ENCODE measurements at regions not wholly inside any gene's neighbourhood (a gene's known extent, or its start where the extent isn't known, plus 50 kb on each side); places are given as distances from the start of the nearest gene placed in this dataset.
"Not testable (repeated sequence)": the region's sequence is repeated elsewhere in the genome, so short reads cannot be mapped to it uniquely, and the experiment has no call there.

GRCh38 chrX:14303891-14304290 is 225.4 kb upstream of the GLRA2 start:
- Histone ChIP-seq H3K4me3 (no peak overlapping the region), H3K36me3 (ENCODE audit: insufficient read depth in 1 of 2, low read depth in 1 of 2) (no peaks in the 10 kb centered on the region), H3K27me3 (ENCODE audit: insufficient read depth in 3 of 3, low read length in 2 of 3) (no peaks in the 10 kb centered on the region), H3K9me3 (no peaks in the 10 kb centered on the region), H3K27ac (no peak overlapping the region), H3K4me1 (no peaks in the 10 kb centered on the region)
- DNase-seq (no peak), ATAC-seq (no peak)
- WGBS, 3 donors = 84 to 89% (median 89%) methylated on average over 2 of the region's 2 CpGs
- no peak for TF ChIP-seq CTCF (IDR thresholded peaks at IDR 0.05)
- intact Hi-C loops (cut with DNase I) = no loop called here

- WGBS, 3 donors = 88 to 95% (median 95%) methylated on average over 10 to 28 of the region's 28 CpGs
- H3K36me3 ChIP-seq (ENCODE audit: insufficient read depth in 1 of 2, low read depth in 1 of 2); H3K9me3 ChIP-seq; H3K27ac ChIP-seq; DNase-seq; intact Hi-C loops (cut with DNase I); H3K4me3 ChIP-seq; ATAC-seq; H3K27me3 ChIP-seq (ENCODE audit: insufficient read depth in 3 of 3, low read length in 2 of 3); H3K4me1 ChIP-seq: not testable (repeated sequence)
These were observed 226.8 kb upstream of the GLRA2 start for GRCh38 chrX:14302561-14302960.

GRCh38 chrX:14300376-14300775 is 229.0 kb upstream of the GLRA2 start:
- DNase-seq = no peak
- Histone ChIP-seq H3K27ac (no peak overlapping the region), H3K9me3 (peaks cover 4% of the 10 kb centered on the region), H3K27me3 (ENCODE audit: insufficient read depth in 3 of 3, low read length in 2 of 3) (no peaks in the 10 kb centered on the region), H3K36me3 (ENCODE audit: insufficient read depth in 1 of 2, low read depth in 1 of 2) (no peaks in the 10 kb centered on the region), H3K4me1 (no peaks in the 10 kb centered on the region), H3K4me3 (no peak overlapping the region)
- no peak for ATAC-seq
- intact Hi-C loops (cut with DNase I) = no loop called here
- 69 to 89% (median 88%) methylated on average over 2 of the region's 2 CpGs for WGBS, 3 donors
- TF ChIP-seq CTCF (IDR thresholded peaks at IDR 0.05) = no peak

GRCh38 chrX:14295426-14295825 is 233.9 kb upstream of the GLRA2 start:
- DNase-seq (no peak), ATAC-seq (no peak)
- intact Hi-C loops (cut with DNase I) = no loop called here
- no peaks in the 10 kb centered on the region for H3K4me1 ChIP-seq
- peaks cover 7% of the 10 kb centered on the region for H3K9me3 ChIP-seq
- no peak overlapping the region for H3K4me3 ChIP-seq
- no peak overlapping the region for H3K27ac ChIP-seq
- no peak for TF ChIP-seq CTCF (IDR thresholded peaks at IDR 0.05)
- H3K36me3 ChIP-seq (ENCODE audit: insufficient read depth in 1 of 2, low read depth in 1 of 2) = no peaks in the 10 kb centered on the region
- H3K27me3 ChIP-seq (ENCODE audit: insufficient read depth in 3 of 3, low read length in 2 of 3) = no peaks in the 10 kb centered on the region

GRCh38 chrX:14291666-14292500 is 237.5 kb upstream of the GLRA2 start:
- 52 to 66% (median 52%) methylated on average over 10 of the region's 10 CpGs for WGBS, 3 donors
- Histone ChIP-seq H3K9me3 (peaks cover 7% of the 10 kb centered on the region), H3K27me3 (ENCODE audit: insufficient read depth in 3 of 3, low read length in 2 of 3) (no peaks in the 10 kb centered on the region), H3K36me3 (ENCODE audit: insufficient read depth in 1 of 2, low read depth in 1 of 2) (no peaks in the 10 kb centered on the region), H3K27ac (no peak overlapping the region), H3K4me1 (no peaks in the 10 kb centered on the region), H3K4me3 (no peak overlapping the region)
- intact Hi-C loops (cut with DNase I) = no loop called here
- no peak for ATAC-seq
- TF ChIP-seq CTCF (IDR thresholded peaks at IDR 0.05) = no peak
- no peak for DNase-seq
